HL-60 (cell line): ENCODE measurements at regions not wholly inside any gene's neighbourhood (a gene's known extent, or its start where the extent isn't known, plus 50 kb on each side); places are given as distances from the start of the nearest gene placed in this dataset.

Experiments used
- DNase-seq, 2 experiments: peaks; one replicate each; pipeline ENCODE4 v3.0.0-alpha.2; 2010 to 2020; ENCODE audit warnings: low read depth in 1 of 2, low spot score in 1 of 2
- H3K27ac ChIP-seq: fragments of 250-450 bp; sonication (Bioruptor Pico); replicated peaks from 2 replicates; pipeline ENCODE4 v1.5.1; 2020; ENCODE audit warnings: mild to moderate bottlenecking, moderate library complexity
- H3K27me3 ChIP-seq: fragments of 250-450 bp; sonication (Bioruptor Pico); 2 replicates; pipeline ENCODE4 v1.5.1; 2021; ENCODE audit warnings: mild to moderate bottlenecking, moderate library complexity; ENCODE audit not compliant: insufficient read depth, poor library complexity, severe bottlenecking
- H3K4me3 ChIP-seq: replicated peaks from 2 replicates; pipeline ENCODE4 v1.5.1; 2011; ENCODE audit warnings: mild to moderate bottlenecking, control low read depth, low read length; ENCODE audit not compliant: insufficient read depth
- GABPA ChIP-seq: IDR thresholded peaks from 2 replicates; pipeline ENCODE4 v1.6.1; 2012; ENCODE audit warnings: low read depth
- POLR2AphosphoS5 ChIP-seq: IDR thresholded peaks from 2 replicates; pipeline ENCODE4 v1.6.1; 2012; ENCODE audit warnings: low read depth
- SPI1 ChIP-seq: IDR thresholded peaks from 2 replicates; pipeline ENCODE4 v1.6.1; 2012; ENCODE audit warnings: low read depth, mild to moderate bottlenecking, borderline replicate concordance
- TF ChIP-seq, protein P1 (sequence below): IDR thresholded peaks from 2 replicates; pipeline ENCODE4 v1.6.1; 2012; ENCODE audit warnings: low read depth; ENCODE audit not compliant: insufficient replicate concordance
- TF ChIP-seq, protein P2 (sequence below): IDR thresholded peaks from one replicate; pipeline ENCODE4 v1.5.1; 2011; ENCODE audit warnings: low read length, control low read depth, inconsistent platforms; ENCODE audit not compliant: insufficient read depth

DNA sequence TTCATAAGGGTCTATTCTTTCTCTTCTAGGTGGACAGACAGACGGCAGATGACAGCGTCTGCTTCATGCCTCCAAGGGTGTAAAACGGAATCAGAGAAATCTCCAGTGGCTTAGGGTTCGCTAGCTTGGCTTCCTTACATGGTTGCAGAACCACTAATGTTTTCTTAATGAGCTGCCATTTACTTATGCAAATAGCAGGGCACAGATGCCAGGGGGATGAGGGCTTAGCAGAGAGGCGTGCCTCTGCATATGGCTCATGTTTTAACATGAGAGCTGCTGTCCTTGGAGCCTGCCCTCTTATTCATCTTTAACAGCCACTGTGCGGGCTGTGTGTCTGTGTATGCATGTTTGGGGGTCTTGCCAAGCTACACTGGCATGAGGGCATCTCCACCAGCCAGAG, 119.6 kb downstream of the IER5 start:
- no peak for DNase-seq
- TF ChIP-seq, protein P1, sequence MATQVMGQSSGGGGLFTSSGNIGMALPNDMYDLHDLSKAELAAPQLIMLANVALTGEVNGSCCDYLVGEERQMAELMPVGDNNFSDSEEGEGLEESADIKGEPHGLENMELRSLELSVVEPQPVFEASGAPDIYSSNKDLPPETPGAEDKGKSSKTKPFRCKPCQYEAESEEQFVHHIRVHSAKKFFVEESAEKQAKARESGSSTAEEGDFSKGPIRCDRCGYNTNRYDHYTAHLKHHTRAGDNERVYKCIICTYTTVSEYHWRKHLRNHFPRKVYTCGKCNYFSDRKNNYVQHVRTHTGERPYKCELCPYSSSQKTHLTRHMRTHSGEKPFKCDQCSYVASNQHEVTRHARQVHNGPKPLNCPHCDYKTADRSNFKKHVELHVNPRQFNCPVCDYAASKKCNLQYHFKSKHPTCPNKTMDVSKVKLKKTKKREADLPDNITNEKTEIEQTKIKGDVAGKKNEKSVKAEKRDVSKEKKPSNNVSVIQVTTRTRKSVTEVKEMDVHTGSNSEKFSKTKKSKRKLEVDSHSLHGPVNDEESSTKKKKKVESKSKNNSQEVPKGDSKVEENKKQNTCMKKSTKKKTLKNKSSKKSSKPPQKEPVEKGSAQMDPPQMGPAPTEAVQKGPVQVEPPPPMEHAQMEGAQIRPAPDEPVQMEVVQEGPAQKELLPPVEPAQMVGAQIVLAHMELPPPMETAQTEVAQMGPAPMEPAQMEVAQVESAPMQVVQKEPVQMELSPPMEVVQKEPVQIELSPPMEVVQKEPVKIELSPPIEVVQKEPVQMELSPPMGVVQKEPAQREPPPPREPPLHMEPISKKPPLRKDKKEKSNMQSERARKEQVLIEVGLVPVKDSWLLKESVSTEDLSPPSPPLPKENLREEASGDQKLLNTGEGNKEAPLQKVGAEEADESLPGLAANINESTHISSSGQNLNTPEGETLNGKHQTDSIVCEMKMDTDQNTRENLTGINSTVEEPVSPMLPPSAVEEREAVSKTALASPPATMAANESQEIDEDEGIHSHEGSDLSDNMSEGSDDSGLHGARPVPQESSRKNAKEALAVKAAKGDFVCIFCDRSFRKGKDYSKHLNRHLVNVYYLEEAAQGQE = no peak
- no peak for TF ChIP-seq SPI1
- TF ChIP-seq, protein P2, sequence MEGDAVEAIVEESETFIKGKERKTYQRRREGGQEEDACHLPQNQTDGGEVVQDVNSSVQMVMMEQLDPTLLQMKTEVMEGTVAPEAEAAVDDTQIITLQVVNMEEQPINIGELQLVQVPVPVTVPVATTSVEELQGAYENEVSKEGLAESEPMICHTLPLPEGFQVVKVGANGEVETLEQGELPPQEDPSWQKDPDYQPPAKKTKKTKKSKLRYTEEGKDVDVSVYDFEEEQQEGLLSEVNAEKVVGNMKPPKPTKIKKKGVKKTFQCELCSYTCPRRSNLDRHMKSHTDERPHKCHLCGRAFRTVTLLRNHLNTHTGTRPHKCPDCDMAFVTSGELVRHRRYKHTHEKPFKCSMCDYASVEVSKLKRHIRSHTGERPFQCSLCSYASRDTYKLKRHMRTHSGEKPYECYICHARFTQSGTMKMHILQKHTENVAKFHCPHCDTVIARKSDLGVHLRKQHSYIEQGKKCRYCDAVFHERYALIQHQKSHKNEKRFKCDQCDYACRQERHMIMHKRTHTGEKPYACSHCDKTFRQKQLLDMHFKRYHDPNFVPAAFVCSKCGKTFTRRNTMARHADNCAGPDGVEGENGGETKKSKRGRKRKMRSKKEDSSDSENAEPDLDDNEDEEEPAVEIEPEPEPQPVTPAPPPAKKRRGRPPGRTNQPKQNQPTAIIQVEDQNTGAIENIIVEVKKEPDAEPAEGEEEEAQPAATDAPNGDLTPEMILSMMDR = no peak
- no peak for TF ChIP-seq GABPA
- no peak for TF ChIP-seq POLR2AphosphoS5
- Histone ChIP-seq H3K4me3 (no peak overlapping the region), H3K27me3 (peaks cover 2% of the 10 kb centered on the region), H3K27ac (no peak overlapping the region)

DNA sequence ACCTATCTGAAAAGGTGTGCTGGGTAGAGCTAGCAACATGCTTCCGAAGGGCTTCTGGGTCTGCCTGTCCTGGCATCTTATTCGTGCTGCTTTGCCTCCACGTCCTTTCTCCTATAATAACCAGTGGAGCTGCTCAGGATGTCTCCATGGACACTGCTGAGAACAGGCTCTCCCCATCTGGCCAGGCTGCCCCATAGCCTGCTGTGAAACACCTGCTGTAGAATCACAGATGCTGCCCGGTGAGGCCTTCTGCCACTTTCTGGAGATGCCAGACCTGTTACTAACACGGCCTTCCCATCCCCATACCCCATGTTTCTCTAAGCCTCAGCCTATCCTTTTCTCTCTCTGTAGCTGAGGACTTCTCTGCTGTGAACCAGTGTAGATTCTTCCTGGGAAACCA, 120.5 kb downstream of the IER5 start:
- Histone ChIP-seq H3K4me3 (no peak overlapping the region), H3K27me3 (peaks cover 2% of the 10 kb centered on the region), H3K27ac (no peak overlapping the region)
- TF ChIP-seq, protein P1 = no peak
- TF ChIP-seq GABPA (no peak), SPI1 (no peak), POLR2AphosphoS5 (no peak)
- TF ChIP-seq, protein P2 = no peak
- no peak for DNase-seq

DNA sequence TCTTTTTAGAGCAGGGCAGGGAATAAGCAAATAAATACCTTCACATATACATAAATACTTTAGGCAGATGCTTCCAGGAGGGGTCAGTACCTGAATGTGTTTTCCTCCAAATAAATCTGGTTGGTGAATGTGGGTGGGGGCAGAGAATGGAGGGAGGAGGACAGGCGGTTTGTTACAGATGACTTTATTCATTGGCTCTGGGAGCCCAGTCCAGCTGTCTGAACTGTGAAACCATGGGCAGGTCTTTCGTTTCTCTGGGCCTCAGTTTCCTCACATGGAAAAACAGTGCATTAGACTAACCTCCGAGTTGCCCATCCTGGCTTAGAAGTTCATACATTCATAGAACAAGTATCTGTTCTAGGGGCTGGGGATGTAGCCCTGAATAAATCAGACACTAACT, 124.6 kb downstream of the IER5 start:
- no peak overlapping the region for H3K27ac ChIP-seq
- H3K27me3 ChIP-seq = no peaks in the 10 kb centered on the region
- DNase-seq = no peak
- no peak for TF ChIP-seq POLR2AphosphoS5
- no peak for TF ChIP-seq GABPA
- TF ChIP-seq, protein P2 = no peak
- TF ChIP-seq, protein P1 = no peak
- no peak for TF ChIP-seq SPI1
- no peak overlapping the region for H3K4me3 ChIP-seq
